ENCODE measurements at regions not wholly inside any gene's neighbourhood (a gene's known extent, or its start where the extent isn't known, plus 50 kb on each side); places are given as distances from the start of the nearest gene placed in this dataset.

DNA sequence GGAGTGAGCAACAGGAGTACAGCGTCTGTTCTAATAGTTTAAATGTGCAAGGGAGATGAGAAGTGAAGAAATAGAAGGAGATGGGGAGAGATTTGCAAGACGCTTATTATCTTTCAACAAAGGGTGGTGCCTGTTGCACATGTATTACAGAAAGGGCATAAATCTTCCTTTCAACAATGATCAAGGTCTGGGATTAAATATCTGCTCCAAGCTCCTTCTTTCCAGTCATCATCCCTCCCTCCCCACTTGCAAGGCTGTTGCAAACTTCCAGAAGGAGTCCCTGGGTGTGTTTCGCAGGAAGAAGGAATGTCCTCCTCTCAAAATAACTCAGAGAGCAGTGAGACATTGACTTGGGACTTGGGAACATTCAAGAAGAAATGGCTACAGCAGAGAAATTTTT lies 63.5 kb upstream of the MYCBP2 start:
- BruUV-seq (replicated peaks), result no TSS peak
- FAIRE-seq (no peak), ATAC-seq (no peak), DNase-seq (ENCODE audit: extremely low read depth in 1 of 4, low spot score in 3 of 4) (no peak)
- CTCF ChIA-PET (ENCODE audit: low intra/inter-chr PET ratio), result no interaction called here
- POLR2A ChIA-PET, result interaction anchor here (0.6 kb wide), 2 partner anchors 18 to 171 kb away, joined by 3 read pairs; no protein-coding TSS in a partner anchor
- no peak overlapping the region for H3K27ac ChIP-seq (ENCODE audit: extremely low read depth, low read depth, low read length)
- in situ Hi-C loops (cut with MboI), result no loop called here
- no peaks in the 10 kb centered on the region for H3K36me3 ChIP-seq (ENCODE audit: control insufficient read depth, insufficient read depth, low read length)
- H3K9me3 ChIP-seq (replicated peaks; ENCODE audit: control insufficient read depth, insufficient read depth, low read depth, low read length), result no peaks in the 10 kb centered on the region
- no peaks in the 10 kb centered on the region for H4K20me1 ChIP-seq (replicated peaks; ENCODE audit: control insufficient read depth, insufficient read depth, low read length)
- H3K9ac ChIP-seq (ENCODE audit: insufficient read depth in 1 of 2, low read depth in 2 of 2, low read length in 2 of 2), result no peak overlapping the region
- WGBS (ENCODE audit: insufficient coverage, low coverage, missing lambda C conversion rate), result 0% methylated on average over 3 of the region's 3 CpGs
- no peaks in the 10 kb centered on the region for H3K4me1 ChIP-seq (replicated peaks in 1 of 2; ENCODE audit: control insufficient read depth in 2 of 2, insufficient read depth in 2 of 2, low read length in 2 of 2)
- H3K9me1 ChIP-seq (ENCODE audit: control insufficient read depth, insufficient read depth, low read length), result no peaks in the 10 kb centered on the region
- H2AFZ ChIP-seq (ENCODE audit: low read depth, low read length), result no peak overlapping the region
- no peak overlapping the region for H3K4me2 ChIP-seq (ENCODE audit: insufficient read depth, low read length)
- H3K4me3 ChIP-seq, result no peak overlapping the region
- intact Hi-C loops (cut with micrococcal nuclease), result no loop called here
- TF ChIP-seq HDAC6 (IDR thresholded peaks at IDR 0.05; ENCODE audit: low read depth, low read length), result no peak
- no peak for TF ChIP-seq HMBOX1 (IDR thresholded peaks at IDR 0.05)
- TF ChIP-seq ZC3H4 (CRISPR knock-in tag; IDR thresholded peaks at IDR 0.05; ENCODE audit: borderline replicate concordance), result no peak
- no peak for TF ChIP-seq RBM17 (IDR thresholded peaks at IDR 0.05; ENCODE audit: borderline replicate concordance, low read depth, low read length)
- no peak for TF ChIP-seq E2F3 (CRISPR knock-in tag; IDR thresholded peaks at IDR 0.05)
- no peak for TF ChIP-seq ZNF696 (CRISPR knock-in tag; conservative IDR thresholded peaks at IDR 0.05)
- TF ChIP-seq ZNF79 (CRISPR knock-in tag; IDR thresholded peaks at IDR 0.05; ENCODE audit: low read depth), result no peak
- no peak for TF ChIP-seq HCFC1 (IDR thresholded peaks at IDR 0.05; ENCODE audit: low read depth, low read length)
- TF ChIP-seq, protein P1, sequence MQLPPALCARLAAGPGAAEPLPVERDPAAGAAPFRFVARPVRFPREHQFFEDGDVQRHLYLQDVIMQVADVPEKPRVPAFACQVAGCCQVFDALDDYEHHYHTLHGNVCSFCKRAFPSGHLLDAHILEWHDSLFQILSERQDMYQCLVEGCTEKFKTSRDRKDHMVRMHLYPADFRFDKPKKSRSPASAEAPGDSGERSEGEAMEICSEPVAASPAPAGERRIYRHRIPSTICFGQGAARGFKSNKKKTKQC (CRISPR knock-in tag; IDR thresholded peaks at IDR 0.05), result no peak
- TF ChIP-seq, protein P2, sequence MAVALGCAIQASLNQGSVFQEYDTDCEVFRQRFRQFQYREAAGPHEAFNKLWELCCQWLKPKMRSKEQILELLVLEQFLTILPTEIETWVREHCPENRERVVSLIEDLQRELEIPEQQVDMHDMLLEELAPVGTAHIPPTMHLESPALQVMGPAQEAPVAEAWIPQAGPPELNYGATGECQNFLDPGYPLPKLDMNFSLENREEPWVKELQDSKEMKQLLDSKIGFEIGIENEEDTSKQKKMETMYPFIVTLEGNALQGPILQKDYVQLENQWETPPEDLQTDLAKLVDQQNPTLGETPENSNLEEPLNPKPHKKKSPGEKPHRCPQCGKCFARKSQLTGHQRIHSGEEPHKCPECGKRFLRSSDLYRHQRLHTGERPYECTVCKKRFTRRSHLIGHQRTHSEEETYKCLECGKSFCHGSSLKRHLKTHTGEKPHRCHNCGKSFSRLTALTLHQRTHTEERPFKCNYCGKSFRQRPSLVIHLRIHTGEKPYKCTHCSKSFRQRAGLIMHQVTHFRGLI (CRISPR knock-in tag; IDR thresholded peaks at IDR 0.05), result no peak
- TF ChIP-seq ZNF280B (CRISPR knock-in tag; IDR thresholded peaks at IDR 0.05), result no peak
- TF ChIP-seq SAFB (IDR thresholded peaks at IDR 0.05; ENCODE audit: borderline replicate concordance, low read depth, low read length), result no peak
- TF ChIP-seq PHF21A (IDR thresholded peaks at IDR 0.05; ENCODE audit: borderline replicate concordance, low read depth), result no peak
- no peak for TF ChIP-seq ZSCAN29 (IDR thresholded peaks at IDR 0.05)
- TF ChIP-seq PCBP1 (IDR thresholded peaks at IDR 0.05; ENCODE audit: low read depth, low read length, poor library complexity, severe bottlenecking), result no peak
- TF ChIP-seq CREB1 (IDR thresholded peaks at IDR 0.05), result no peak
- no peak for TF ChIP-seq CREB1 (CRISPR knock-in tag; IDR thresholded peaks at IDR 0.05)
- TF ChIP-seq RBBP5 (IDR thresholded peaks at IDR 0.05; ENCODE audit: borderline replicate concordance, insufficient read depth, low read length, poor library complexity, severe bottlenecking), result no peak
- H3K79me2 ChIP-seq (ENCODE audit: control insufficient read depth, insufficient read depth, low read length), result no peaks in the 10 kb centered on the region
- H3K27me3 ChIP-seq (ENCODE audit: control insufficient read depth in 2 of 2, insufficient read depth in 2 of 2, low read length in 2 of 2), result no peaks in the 10 kb centered on the region

Data from K562 (cell line).